ENCODE measurements at regions not wholly inside any gene's neighbourhood (a gene's known extent, or its start where the extent isn't known, plus 50 kb on each side); places are given as distances from the start of the nearest gene placed in this dataset.

- no peaks in the 10 kb centered on the region for H3K79me2 ChIP-seq (ENCODE audit: control insufficient read depth, insufficient read depth, low read length)
- no peak overlapping the region for H3K9ac ChIP-seq (ENCODE audit: control insufficient read depth, extremely low read depth, insufficient read depth, low read length)
- H3K36me3 ChIP-seq (ENCODE audit: control insufficient read depth in 2 of 2, extremely low read depth in 1 of 2, insufficient read depth in 2 of 2, low read length in 2 of 2), result no peaks in the 10 kb centered on the region
- no peak overlapping the region for H3K27ac ChIP-seq (ENCODE audit: control insufficient read depth, insufficient read depth, low read length)
- no peaks in the 10 kb centered on the region for H3K9me1 ChIP-seq (ENCODE audit: control insufficient read depth, extremely low read depth, insufficient read depth, low read length)
- H3K4me2 ChIP-seq (ENCODE audit: control insufficient read depth, extremely low read depth, insufficient read depth, low read depth, low read length), result no peak overlapping the region
- dilution Hi-C loops (cut with MboI; ENCODE audit: extremely low pct_ligation_motif_present, low sequenced_read_pairs), result no loop called here
- H3K27me3 ChIP-seq (ENCODE audit: control insufficient read depth, extremely low read depth, insufficient read depth, low read length), result no peaks in the 10 kb centered on the region
- TF ChIP-seq EZH2 (IDR thresholded peaks at IDR 0.05; ENCODE audit: low read length), result no peak
- no peak for TF ChIP-seq CTCF (optimal IDR thresholded peaks at IDR 0.05 in 1 of 3, IDR thresholded peaks at IDR 0.05 in 1 of 3, conservative IDR thresholded peaks at IDR 0.05 in 1 of 3; ENCODE audit: extremely low read depth in 1 of 3, insufficient read depth in 2 of 3, low read length in 3 of 3)
- H3K4me3 ChIP-seq (ENCODE audit: control insufficient read depth in 2 of 3, extremely low read depth in 1 of 3, insufficient read depth in 2 of 3, low read depth in 1 of 3, low read length in 3 of 3), result no peak overlapping the region
- no peak for FAIRE-seq
- H4K20me1 ChIP-seq (ENCODE audit: control insufficient read depth, extremely low read depth, insufficient read depth, low read length), result no peaks in the 10 kb centered on the region
- H3K9me3 ChIP-seq (ENCODE audit: control insufficient read depth, low read depth, low read length), result no peaks in the 10 kb centered on the region
- H2AFZ ChIP-seq (ENCODE audit: control insufficient read depth, low read length), result no peak overlapping the region
- no peak for DNase-seq (ENCODE audit: low read depth, low spot score)
- H3K4me1 ChIP-seq (ENCODE audit: control insufficient read depth, extremely low read depth, insufficient read depth, low read length), result no peaks in the 10 kb centered on the region
These were observed 334.0 kb upstream of the NUDT12 start for GRCh38 chr5:103896593-103896992.

GRCh38 chr5:103895738-103896137 lies 333.1 kb upstream of the NUDT12 start:
- no peaks in the 10 kb centered on the region for H3K36me3 ChIP-seq (ENCODE audit: control insufficient read depth in 2 of 2, extremely low read depth in 1 of 2, insufficient read depth in 2 of 2, low read length in 2 of 2)
- H3K4me1 ChIP-seq (ENCODE audit: control insufficient read depth, extremely low read depth, insufficient read depth, low read length), result no peaks in the 10 kb centered on the region
- no peak overlapping the region for H3K27ac ChIP-seq (ENCODE audit: control insufficient read depth, insufficient read depth, low read length)
- H3K4me2 ChIP-seq (ENCODE audit: control insufficient read depth, extremely low read depth, insufficient read depth, low read depth, low read length), result no peak overlapping the region
- no peak for FAIRE-seq
- no peak for TF ChIP-seq CTCF (optimal IDR thresholded peaks at IDR 0.05 in 1 of 3, IDR thresholded peaks at IDR 0.05 in 1 of 3, conservative IDR thresholded peaks at IDR 0.05 in 1 of 3; ENCODE audit: extremely low read depth in 1 of 3, insufficient read depth in 2 of 3, low read length in 3 of 3)
- no peak for TF ChIP-seq EZH2 (IDR thresholded peaks at IDR 0.05; ENCODE audit: low read length)
- H2AFZ ChIP-seq (ENCODE audit: control insufficient read depth, low read length), result no peak overlapping the region
- dilution Hi-C loops (cut with MboI; ENCODE audit: extremely low pct_ligation_motif_present, low sequenced_read_pairs), result no loop called here
- H4K20me1 ChIP-seq (ENCODE audit: control insufficient read depth, extremely low read depth, insufficient read depth, low read length), result no peaks in the 10 kb centered on the region
- no peaks in the 10 kb centered on the region for H3K79me2 ChIP-seq (ENCODE audit: control insufficient read depth, insufficient read depth, low read length)
- H3K9me1 ChIP-seq (ENCODE audit: control insufficient read depth, extremely low read depth, insufficient read depth, low read length), result no peaks in the 10 kb centered on the region
- no peaks in the 10 kb centered on the region for H3K27me3 ChIP-seq (ENCODE audit: control insufficient read depth, extremely low read depth, insufficient read depth, low read length)
- no peak for DNase-seq (ENCODE audit: low read depth, low spot score)
- H3K4me3 ChIP-seq (ENCODE audit: control insufficient read depth in 2 of 3, extremely low read depth in 1 of 3, insufficient read depth in 2 of 3, low read depth in 1 of 3, low read length in 3 of 3), result no peak overlapping the region
- H3K9me3 ChIP-seq (ENCODE audit: control insufficient read depth, low read depth, low read length), result no peaks in the 10 kb centered on the region
- no peak overlapping the region for H3K9ac ChIP-seq (ENCODE audit: control insufficient read depth, extremely low read depth, insufficient read depth, low read length)
